ENCODE measurements at regions not wholly inside any gene's neighbourhood (a gene's known extent, or its start where the extent isn't known, plus 50 kb on each side); places are given as distances from the start of the nearest gene placed in this dataset.

DNA sequence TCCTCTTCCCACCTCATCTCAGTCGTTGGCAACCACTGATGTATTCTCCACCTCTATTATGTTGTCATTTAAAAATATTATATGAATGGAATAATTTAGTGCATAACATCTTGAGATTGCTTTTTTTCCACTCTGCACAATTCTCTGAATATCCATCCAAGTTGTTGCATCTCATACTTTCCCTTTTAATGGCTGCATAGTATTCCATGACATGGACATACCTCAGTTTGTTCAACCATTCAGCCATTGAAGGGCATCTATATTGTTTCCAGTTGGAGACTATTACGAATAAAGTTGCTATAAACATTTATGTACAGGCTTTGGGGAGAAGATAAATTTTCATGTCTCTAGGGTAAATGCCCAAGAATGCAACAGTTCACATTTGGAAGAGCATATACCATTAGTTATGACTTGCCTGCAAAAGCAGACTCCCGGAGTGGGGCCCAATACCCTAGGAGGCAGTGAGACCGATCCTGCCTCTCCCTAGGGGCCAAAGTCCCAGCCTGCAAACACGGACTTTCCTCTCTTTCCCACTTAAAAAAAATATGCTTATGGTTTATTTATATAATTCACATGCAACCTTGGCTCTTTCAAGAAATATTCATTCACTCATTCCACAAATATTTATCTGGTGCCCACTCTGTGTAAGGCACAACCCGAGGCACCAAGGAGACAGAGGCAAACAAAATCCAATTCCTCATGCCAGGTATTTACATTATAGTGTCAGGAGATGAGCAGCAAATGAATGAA lies 227.0 kb upstream of the PMEPA1 start:
- DNase-seq (ENCODE audit: extremely low read depth, low read depth): no peak

DNA sequence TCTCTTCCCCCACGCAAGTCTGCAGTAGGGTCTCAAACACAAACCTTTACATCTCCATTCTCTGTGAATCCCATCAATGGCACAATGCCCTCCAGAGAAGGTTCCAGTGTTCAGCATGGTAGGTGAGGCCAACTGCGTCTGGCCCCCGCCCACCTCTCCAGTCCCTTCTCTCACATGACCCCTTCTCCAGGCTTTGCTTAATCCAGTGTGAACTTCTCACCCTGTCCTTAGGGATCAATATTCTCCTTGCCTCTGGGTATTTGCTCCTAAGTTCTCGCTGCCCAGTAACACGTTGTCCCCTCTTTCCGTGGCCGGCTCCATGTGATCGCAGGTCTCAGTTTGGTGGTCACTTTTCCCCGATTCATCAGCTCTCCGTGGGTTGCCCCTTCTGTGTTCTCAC lies 225.1 kb upstream of the PMEPA1 start:
- no peak for DNase-seq (ENCODE audit: extremely low read depth, low read depth)

DNA sequence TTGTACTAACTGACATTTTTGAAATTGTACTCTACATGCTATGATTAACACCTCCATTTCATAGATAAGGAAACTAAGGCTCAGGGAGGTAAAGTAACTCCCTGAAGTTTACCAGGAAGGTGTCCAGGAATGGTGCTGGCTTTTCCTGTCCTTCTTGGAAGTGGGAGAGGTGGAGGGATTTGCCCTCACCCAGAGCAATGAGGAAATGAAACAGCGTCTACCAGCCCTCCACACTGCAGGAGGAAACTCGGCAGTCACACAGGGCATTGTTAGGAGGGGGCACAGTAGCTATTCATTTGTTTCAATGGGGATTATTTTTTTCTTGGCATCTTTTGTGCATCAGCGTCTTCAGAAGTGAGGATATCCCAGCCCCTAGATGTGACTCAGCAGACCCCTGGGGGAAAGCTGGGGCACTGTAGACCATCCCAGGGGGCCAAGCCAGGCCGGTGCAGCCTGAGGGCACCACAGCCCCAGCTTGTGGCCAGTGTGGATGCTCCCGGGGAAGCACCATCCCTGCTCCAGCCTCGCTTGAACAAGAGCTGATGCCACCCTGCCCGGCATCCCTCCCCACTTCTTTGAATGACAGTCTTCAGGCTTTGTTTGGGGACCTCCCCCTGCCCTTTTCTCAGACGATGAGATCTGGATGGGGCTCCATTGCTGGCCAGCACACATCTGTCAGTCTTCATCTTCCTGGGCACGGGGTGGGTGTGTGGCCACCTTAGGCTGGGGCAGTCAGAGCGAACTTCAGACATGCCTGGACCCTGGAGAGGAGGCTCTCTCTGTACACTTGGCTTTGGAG lies 224.4 kb upstream of the PMEPA1 start:
- no peak for DNase-seq (ENCODE audit: extremely low read depth, low read depth)

GRCh38 chr20:57932227-57932864 lies 222.5 kb upstream of the PMEPA1 start:
- DNase-seq (ENCODE audit: extremely low read depth, low read depth): no peak

- DNase-seq (ENCODE audit: extremely low read depth, low read depth): no peak
These were observed 220.5 kb upstream of the PMEPA1 start for GRCh38 chr20:57930351-57930750.

DNA sequence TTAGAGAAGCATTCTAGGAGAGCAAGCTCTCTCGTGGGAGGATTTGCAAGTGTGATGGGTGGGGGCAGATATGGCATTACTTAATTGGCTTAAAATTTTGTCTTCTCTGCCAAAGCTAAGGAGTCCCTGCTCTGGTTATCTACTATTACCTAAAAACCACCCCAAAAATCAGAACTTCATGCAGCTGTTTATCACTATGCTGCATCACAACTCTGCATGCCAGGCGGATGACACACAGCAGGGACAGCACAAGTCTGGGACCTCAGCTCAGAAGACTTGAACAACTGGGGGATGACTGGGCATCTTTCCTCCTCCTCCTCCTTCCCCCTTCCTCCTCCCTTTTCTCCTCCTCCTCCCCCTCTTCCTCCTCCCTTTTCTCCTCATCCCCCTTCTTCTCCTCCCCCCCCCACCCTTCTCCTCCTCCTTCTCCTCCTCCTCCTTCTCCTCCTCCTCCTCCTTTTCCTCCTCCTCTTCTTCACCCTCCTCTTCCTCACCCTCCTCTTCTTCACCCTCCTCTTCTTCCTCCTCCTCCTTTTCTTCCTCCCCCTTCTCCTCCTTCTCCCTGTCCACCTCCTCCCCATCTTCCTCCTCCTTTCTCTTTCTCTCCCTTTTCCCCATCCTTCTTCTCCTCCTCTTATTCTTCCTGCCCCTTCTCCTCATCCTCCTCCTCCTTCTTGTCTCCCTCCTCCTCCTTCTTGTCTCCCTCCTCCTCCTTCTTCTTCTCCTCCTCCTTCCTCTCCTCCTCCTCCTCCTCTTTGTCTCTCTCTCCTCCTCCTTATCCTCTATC lies 218.6 kb upstream of the PMEPA1 start:
- no peak for DNase-seq (ENCODE audit: extremely low read depth, low read depth)

DNA sequence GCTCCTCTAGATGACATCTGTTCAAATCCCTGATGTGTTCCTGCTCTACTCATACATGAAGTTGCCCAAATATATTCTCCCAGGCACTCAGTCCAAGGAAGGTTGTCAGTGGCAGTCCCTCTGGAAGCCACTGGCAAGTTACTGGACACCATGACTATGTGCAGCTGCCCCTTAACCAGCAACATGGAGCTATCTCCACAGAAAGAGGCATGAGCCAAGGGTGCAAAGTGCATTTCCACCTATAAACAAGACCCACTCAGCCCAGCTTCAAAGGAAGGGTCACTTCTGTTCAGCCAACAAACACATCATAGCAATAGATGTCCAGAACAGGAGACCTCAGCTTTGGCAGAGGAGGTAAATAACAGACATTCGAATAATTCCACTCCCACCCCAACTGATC lies 217.6 kb upstream of the PMEPA1 start:
- DNase-seq (ENCODE audit: extremely low read depth, low read depth): no peak

DNA sequence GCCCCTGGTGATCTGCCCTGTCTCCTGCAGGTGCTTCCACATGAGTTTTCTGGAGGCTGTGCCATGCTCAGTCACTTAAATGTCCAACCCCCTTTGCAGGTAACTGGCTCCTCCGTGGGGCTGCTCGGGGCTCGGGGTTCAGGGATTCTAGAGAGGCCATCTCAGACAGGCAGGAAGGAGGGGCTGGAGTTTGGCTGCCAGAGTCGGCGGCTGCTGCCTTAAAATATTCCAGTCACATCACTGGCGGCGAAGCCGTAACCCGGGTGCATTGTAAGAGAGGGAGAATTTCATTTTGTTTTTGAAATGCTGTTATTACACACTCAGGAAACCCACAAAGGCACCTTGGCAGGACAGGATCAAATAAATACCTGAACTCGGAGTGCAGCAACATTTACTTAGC lies 212.9 kb upstream of the PMEPA1 start:
- no peak for DNase-seq (ENCODE audit: extremely low read depth, low read depth)

- no peak for DNase-seq (ENCODE audit: extremely low read depth, low read depth)
These were observed 212.3 kb upstream of the PMEPA1 start for GRCh38 chr20:57922083-57922482.

DNA sequence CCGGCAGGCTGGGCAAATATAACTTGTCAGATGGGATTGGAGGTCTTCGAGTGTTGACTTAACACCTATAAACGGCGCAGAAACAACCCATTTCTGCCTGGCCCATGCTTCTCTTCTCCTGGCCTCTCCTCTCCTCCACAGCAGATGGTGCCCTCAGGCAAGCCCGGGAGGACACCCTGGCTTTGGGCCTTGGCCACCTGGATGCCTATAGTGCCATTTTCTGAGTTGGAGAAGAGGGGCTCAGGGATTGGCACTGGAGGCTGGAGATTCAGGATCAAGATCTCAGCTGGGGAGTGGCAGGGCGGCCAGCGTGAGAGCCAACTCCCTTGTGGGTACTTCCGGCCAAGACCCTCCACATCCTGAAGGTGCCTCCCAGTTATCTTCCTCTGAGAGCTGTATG lies 211.9 kb upstream of the PMEPA1 start:
- DNase-seq (ENCODE audit: extremely low read depth, low read depth): no peak

GRCh38 chr20:57920971-57921370 lies 211.2 kb upstream of the PMEPA1 start:
- no peak for DNase-seq (ENCODE audit: extremely low read depth, low read depth)

DNA sequence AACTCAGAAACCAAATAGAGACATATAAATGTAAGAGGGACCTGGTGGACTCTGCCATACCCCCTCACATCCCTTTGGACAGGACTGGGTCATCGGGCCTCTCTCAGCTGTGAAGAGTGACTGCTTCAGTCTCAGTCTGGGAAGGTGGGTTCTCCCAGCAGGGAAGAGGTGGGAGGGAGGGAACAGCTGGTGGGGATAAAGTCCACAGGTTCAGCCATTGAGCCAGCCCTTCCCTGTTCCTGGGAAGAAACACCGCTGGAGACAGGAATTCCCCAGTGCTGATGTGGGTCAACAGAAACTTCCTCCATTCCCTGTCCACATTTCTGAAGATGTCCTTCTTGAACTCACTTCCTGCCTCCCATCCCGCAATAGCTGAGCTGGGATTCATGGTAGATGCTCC lies 209.2 kb upstream of the PMEPA1 start:
- no peak for DNase-seq (ENCODE audit: extremely low read depth, low read depth)

GRCh38 chr20:57918551-57918950 lies 208.7 kb upstream of the PMEPA1 start:
- no peak for DNase-seq (ENCODE audit: extremely low read depth, low read depth)

DNA sequence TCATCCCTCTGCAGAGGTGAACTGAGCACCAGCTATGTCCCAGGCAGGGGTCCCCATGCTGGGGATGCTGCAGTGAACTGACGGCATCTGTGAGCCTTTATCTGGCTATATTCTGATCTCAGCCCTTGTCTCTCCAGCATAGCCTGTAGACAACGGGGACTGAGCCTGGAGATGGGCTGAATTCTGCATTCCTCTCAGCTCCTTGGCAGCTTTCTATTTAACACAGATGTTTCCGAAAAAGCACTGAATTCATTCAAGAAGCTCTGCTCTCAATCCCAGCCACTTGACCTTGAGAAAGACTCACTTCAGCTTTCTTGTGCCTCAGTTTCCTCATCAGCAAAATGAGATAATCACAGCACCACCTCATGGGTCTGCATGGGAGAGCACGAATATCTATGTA lies 204.4 kb upstream of the PMEPA1 start:
- no peak for DNase-seq (ENCODE audit: extremely low read depth, low read depth)

- no peak for DNase-seq (ENCODE audit: extremely low read depth, low read depth)
These were observed 203.5 kb upstream of the PMEPA1 start for GRCh38 chr20:57913156-57913930.

DNA sequence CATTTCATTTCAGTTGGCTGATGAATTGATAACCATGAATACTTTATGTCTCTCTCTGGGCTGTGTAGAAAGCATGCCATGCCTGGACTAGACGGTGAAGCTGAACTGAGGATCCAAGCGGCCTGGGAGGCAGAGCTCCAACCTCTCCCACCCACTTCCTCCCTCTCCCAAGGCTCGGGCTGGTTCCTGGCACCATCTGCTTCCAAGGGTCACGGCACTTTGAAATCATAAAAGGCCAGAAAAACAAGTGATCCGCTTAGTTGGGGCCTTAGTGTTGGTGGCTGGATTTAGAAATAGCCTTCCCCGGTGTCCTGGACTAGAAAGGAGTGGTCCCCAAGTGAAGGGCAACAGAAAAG lies 202.4 kb upstream of the PMEPA1 start:
- DNase-seq (ENCODE audit: extremely low read depth, low read depth): no peak

DNA sequence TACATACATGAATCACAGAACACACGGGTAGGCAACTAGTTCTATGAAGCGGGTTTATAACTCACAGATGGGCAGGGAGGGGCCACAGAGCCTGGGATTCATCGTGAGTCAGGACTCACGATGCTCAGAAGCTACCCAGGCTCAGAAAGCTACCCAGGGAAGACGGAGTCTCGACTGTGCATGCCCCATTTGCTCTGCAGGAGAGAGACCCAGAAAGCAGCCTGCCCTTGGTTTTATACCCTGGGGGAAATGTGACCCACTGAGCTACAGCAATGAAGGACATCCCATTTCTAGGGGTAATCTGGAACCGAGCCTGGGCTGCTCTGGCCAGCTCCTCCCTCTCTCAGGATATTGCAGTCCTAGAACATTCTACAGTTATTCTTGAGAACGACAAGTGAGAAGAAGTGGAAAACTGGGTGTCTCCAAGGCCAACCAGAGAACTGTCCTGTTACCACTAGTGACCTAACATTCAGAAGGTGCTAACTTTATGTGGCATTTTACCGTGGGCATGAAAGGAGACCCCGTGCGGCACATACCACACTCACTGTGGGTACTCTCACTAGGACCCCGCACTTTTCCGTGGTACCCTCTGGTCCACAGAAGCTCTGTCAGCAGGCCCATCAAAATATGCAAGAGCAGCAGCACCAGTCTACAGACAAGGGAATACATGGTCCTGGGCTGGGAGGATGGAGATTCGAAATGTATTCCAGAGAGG lies 201.9 kb upstream of the PMEPA1 start:
- DNase-seq (ENCODE audit: extremely low read depth, low read depth): no peak

DNA sequence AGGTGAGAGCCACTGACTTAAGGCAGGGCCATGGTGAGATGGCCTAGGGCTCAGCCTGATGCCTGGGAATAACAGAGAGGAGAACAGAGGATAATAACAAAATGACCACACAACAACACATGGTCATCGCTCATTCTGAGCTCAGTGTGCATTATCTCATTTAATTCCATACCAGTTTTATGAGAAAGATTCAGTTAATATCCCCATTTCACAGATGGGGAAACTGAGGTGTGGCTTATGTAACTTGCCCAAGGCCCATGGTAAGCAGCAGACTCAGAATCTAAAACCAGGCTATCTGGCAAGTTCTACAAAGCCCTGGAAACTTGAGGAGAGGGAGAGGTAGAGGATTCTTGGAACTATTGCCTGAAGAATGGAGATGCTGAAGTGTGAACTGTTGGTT lies 200.9 kb upstream of the PMEPA1 start:
- no peak for DNase-seq (ENCODE audit: extremely low read depth, low read depth)

GRCh38 chr20:57909763-57910331 lies 200.0 kb upstream of the PMEPA1 start:
- no peak for DNase-seq (ENCODE audit: extremely low read depth, low read depth)
